ENCODE measurements at regions not wholly inside any gene's neighbourhood (a gene's known extent, or its start where the extent isn't known, plus 50 kb on each side); places are given as distances from the start of the nearest gene placed in this dataset.

DNA sequence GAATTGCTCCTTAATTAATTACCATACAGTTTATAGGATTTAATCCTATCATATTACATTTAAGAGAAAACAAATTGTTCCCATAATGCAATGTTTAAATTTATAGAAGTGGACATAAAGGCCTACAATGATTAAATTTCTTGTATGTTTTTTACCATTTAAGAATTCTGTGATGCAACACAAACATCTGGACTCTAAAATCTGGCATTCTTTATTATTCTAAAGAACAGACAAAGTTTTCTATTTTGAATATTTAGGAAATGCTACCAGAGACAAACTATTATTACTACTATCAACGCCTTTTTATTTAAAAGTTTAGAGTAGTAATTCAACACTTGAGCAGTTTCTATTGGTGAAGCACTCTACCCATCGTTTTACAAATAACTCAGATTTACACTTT, 535.1 kb downstream of the TMX3 start:
- 82 to 95% methylated on average over 2 of the region's 2 CpGs for WGBS, 2 donors (ENCODE audit: low coverage in 1 of 2)
- H3K9me3 ChIP-seq = no peaks in the 10 kb centered on the region

DNA sequence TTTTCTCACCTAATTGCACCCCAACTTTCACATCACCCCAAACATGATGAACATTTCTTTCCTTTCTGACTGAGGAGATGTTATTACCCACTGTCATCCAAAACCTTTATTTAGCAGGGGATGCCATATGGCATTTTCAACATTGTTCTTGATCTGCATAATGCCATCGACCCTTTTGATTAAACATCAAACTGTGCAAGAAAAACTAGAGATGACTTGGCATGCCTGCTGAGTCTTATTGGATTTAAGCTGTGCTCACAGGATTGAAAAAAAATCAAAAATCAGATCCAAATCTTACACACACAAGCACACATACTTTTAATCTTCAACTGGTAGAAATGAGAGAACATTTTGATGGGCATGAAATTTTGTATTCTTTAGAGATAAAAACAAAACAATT, 536.0 kb downstream of the TMX3 start:
- 58 to 80% methylated on average over 1 of the region's 1 CpG for WGBS, 2 donors (ENCODE audit: low coverage in 1 of 2)
- Histone ChIP-seq H3K4me3 (no peak overlapping the region), H3K4me1 (no peaks in the 10 kb centered on the region), H3K27me3 (no peaks in the 10 kb centered on the region), H3K27ac (no peak overlapping the region), H3K9me3 (no peaks in the 10 kb centered on the region), H3K36me3 (no peaks in the 10 kb centered on the region)
- no peak for ATAC-seq
- TF ChIP-seq EP300 (IDR thresholded peaks at IDR 0.05) = no peak
- no peak for TF ChIP-seq POLR2AphosphoS5 (IDR thresholded peaks at IDR 0.05)
- TF ChIP-seq, protein P1, sequence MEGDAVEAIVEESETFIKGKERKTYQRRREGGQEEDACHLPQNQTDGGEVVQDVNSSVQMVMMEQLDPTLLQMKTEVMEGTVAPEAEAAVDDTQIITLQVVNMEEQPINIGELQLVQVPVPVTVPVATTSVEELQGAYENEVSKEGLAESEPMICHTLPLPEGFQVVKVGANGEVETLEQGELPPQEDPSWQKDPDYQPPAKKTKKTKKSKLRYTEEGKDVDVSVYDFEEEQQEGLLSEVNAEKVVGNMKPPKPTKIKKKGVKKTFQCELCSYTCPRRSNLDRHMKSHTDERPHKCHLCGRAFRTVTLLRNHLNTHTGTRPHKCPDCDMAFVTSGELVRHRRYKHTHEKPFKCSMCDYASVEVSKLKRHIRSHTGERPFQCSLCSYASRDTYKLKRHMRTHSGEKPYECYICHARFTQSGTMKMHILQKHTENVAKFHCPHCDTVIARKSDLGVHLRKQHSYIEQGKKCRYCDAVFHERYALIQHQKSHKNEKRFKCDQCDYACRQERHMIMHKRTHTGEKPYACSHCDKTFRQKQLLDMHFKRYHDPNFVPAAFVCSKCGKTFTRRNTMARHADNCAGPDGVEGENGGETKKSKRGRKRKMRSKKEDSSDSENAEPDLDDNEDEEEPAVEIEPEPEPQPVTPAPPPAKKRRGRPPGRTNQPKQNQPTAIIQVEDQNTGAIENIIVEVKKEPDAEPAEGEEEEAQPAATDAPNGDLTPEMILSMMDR (IDR thresholded peaks at IDR 0.05) = no peak
- no peak for TF ChIP-seq POLR2A (IDR thresholded peaks at IDR 0.05)

More for the DNA sequence above, 535.1 kb downstream of the TMX3 start:
- no peaks in the 10 kb centered on the region for H3K27me3 ChIP-seq
- H3K36me3 ChIP-seq = no peaks in the 10 kb centered on the region
- TF ChIP-seq, protein P1 (IDR thresholded peaks at IDR 0.05) = no peak
- TF ChIP-seq POLR2A (IDR thresholded peaks at IDR 0.05) (no peak), POLR2AphosphoS5 (IDR thresholded peaks at IDR 0.05) (no peak), EP300 (IDR thresholded peaks at IDR 0.05) (no peak)
- ATAC-seq = no peak
- no peaks in the 10 kb centered on the region for H3K4me1 ChIP-seq
- H3K4me3 ChIP-seq = no peak overlapping the region
- H3K27ac ChIP-seq = no peak overlapping the region

DNA sequence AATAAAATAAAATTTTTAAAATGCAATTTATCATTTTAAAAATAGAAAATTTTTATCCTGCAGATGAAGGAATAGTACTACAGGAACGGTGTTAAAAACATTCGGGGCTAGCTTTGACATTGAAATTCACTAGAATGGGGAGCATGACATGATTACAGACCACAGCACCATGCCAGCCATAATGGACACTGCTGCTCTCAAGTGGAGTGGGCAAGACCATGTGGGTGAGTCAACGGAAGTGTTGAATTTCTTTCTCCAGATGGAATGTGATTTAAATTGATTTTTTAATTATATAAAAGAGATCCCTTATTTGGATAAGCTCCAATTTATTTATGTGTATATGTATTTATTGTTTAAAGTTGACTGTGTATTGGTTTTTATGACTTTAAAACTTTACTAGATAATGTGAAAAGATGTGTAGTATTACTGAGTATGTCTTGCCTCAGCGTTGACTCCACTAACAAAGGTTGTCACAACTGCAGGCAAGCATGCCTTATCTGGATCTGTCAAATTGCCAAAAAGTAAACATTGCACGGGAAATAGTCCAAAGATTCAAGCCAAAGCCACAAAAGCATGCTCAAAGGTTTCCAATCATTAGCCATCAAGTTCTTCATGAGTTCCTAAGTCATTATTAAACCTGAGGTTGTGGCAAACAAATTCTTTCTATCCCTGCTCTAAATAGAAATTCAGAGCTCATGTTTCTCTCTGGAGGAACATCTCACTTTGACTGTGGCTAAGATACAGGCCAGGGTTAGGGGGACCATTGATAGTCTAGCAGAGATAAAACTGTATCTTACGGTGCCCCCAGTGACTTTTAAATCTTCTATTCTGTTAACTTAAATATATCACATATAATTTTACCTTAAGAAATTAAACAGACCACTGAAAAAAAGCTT, 536.9 kb downstream of the TMX3 start:
- WGBS, 2 donors (ENCODE audit: low coverage in 1 of 2) = 59 to 61% methylated on average over 6 of the region's 6 CpGs
- TF ChIP-seq POLR2A (IDR thresholded peaks at IDR 0.05) (no peak), EP300 (IDR thresholded peaks at IDR 0.05) (no peak), POLR2AphosphoS5 (IDR thresholded peaks at IDR 0.05) (no peak)
- TF ChIP-seq, protein P1 (IDR thresholded peaks at IDR 0.05) = no peak
- no peak overlapping the region for H3K27ac ChIP-seq
- ATAC-seq = no peak
- no peaks in the 10 kb centered on the region for H3K36me3 ChIP-seq
- H3K27me3 ChIP-seq = no peaks in the 10 kb centered on the region
- H3K4me3 ChIP-seq = no peak overlapping the region
- H3K4me1 ChIP-seq = no peaks in the 10 kb centered on the region
- no peaks in the 10 kb centered on the region for H3K9me3 ChIP-seq

DNA sequence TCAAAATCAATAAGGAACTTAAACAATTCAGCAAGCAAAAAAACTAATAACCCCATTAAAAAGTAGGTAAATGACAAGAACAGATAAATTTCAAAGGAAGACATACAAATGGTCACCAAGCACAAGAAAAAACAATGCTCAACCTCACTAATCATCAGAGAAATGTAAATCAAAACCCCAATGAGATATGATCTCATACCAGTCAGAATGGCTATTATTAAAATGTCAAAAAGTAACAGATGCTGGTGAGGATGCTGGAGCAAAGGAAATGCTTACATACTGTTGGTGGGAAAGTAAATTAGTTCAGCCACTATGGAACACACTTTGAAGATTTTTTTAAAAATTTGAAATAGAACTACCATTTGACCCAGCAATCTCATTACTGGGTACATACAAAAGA, 538.0 kb downstream of the TMX3 start:
- Histone ChIP-seq H3K4me3 (no peak overlapping the region), H3K36me3 (no peaks in the 10 kb centered on the region), H3K9me3 (no peaks in the 10 kb centered on the region), H3K27ac (no peak overlapping the region), H3K4me1 (no peaks in the 10 kb centered on the region), H3K27me3 (no peaks in the 10 kb centered on the region)
- TF ChIP-seq EP300 (IDR thresholded peaks at IDR 0.05) = no peak
- TF ChIP-seq POLR2AphosphoS5 (IDR thresholded peaks at IDR 0.05) = no peak
- TF ChIP-seq, protein P1 (IDR thresholded peaks at IDR 0.05) = no peak
- TF ChIP-seq POLR2A (IDR thresholded peaks at IDR 0.05) = no peak
- ATAC-seq = no peak
